Smooth muscle cell (in vitro differentiated cells): ENCODE measurements at regions not wholly inside any gene's neighbourhood (a gene's known extent, or its start where the extent isn't known, plus 50 kb on each side); places are given as distances from the start of the nearest gene placed in this dataset.

Experiments used
- DNase-seq: peaks from one replicate; lab custom pipeline; 2025; ENCODE audit not compliant: unreplicated experiment; lab: John Stamatoyannopoulos, UW
- H2AFZ ChIP-seq: fragments of 200-600 bp; sonication (generic); 2 replicates; pipeline ENCODE4 v1.6.0; 2016; ENCODE audit warnings: antibody characterized with exemption, low read depth, mild to moderate bottlenecking
- H3F3A ChIP-seq: fragments of 200-600 bp; sonication (generic); 2 replicates; pipeline ENCODE4 v1.6.0; 2017; ENCODE audit warnings: antibody characterized with exemption, low read depth
- H3K27ac ChIP-seq: fragments of 200-600 bp; sonication (generic); 2 replicates; pipeline ENCODE4 v1.5.1; 2016; ENCODE audit warnings: low read depth, mild to moderate bottlenecking
- H3K27me3 ChIP-seq: fragments of 200-600 bp; sonication (generic); 2 replicates; pipeline ENCODE4 v1.6.1; 2016; ENCODE audit warnings: low read depth, mild to moderate bottlenecking
- H3K36me3 ChIP-seq: fragments of 200-600 bp; sonication (generic); 2 replicates; pipeline ENCODE4 v1.5.1; 2016; ENCODE audit warnings: low read depth
- H3K4me1 ChIP-seq: fragments of 200-600 bp; sonication (generic); 2 replicates; pipeline ENCODE4 v1.5.1; 2016; ENCODE audit warnings: low read depth
- H3K4me2 ChIP-seq: fragments of 200-600 bp; sonication (generic); 2 replicates; pipeline ENCODE4 v1.6.0; 2016; ENCODE audit warnings: mild to moderate bottlenecking
- H3K4me3 ChIP-seq: fragments of 200-600 bp; sonication (generic); 2 replicates; pipeline ENCODE4 v1.5.1; 2016; ENCODE audit warnings: mild to moderate bottlenecking
- H3K79me2 ChIP-seq: fragments of 200-600 bp; sonication (generic); 2 replicates; pipeline ENCODE4 v1.6.0; 2016; ENCODE audit warnings: low read depth, mild to moderate bottlenecking
- H3K9ac ChIP-seq: fragments of 200-600 bp; sonication (generic); 2 replicates; pipeline ENCODE4 v1.6.0; 2016; ENCODE audit warnings: low read depth
- H3K9me3 ChIP-seq: fragments of 200-600 bp; sonication (generic); replicated peaks from 2 replicates; pipeline ENCODE4 v1.5.1; 2016; ENCODE audit warnings: low read depth
- H4K20me1 ChIP-seq: fragments of 200-600 bp; sonication (generic); 2 replicates; pipeline ENCODE4 v1.6.0; 2016; ENCODE audit warnings: low read depth
- WGBS: methylation state at CpG from one replicate; pipeline ENCODE4 v1.1.7; 2016; ENCODE audit warnings: low lambda C conversion rate; 5-methylcytosine and 5-hydroxymethylcytosine counted together
- TF ChIP-seq, protein P1 (sequence below): fragments of 200-600 bp; sonication (generic); IDR thresholded peaks from 2 replicates; pipeline ENCODE4 v1.5.1; 2017; ENCODE audit warnings: borderline replicate concordance, mild to moderate bottlenecking, antibody characterized with exemption; ENCODE audit not compliant: insufficient read depth, poor library complexity, severe bottlenecking

DNA sequence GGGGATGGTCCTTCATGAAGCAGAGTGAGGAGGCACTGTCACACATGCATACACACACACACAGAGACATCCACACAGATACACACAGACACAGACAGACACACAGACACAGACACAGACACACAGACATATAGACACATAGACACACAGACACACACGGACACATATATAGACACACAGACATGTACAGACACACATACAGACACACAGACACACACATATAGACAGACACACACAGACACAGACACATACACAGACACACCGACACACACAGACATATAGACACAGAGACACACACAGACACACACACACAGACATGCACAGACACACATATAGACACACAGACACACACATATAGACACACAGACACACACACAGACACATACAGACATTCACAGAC is 173.9 kb downstream of the URI1 start:
- Histone ChIP-seq H2AFZ (no peak overlapping the region), H3K27me3 (no peaks in the 10 kb centered on the region), H3K4me2 (no peak overlapping the region), H3K27ac (no peak overlapping the region), H3K9ac (no peak overlapping the region), H3K36me3 (no peaks in the 10 kb centered on the region), H3F3A (no peaks in the 10 kb centered on the region), H3K79me2 (no peaks in the 10 kb centered on the region), H3K9me3 (no peaks in the 10 kb centered on the region), H3K4me3 (no peak overlapping the region), H3K4me1 (no peaks in the 10 kb centered on the region), H4K20me1 (no peaks in the 10 kb centered on the region)
- TF ChIP-seq, protein P1, sequence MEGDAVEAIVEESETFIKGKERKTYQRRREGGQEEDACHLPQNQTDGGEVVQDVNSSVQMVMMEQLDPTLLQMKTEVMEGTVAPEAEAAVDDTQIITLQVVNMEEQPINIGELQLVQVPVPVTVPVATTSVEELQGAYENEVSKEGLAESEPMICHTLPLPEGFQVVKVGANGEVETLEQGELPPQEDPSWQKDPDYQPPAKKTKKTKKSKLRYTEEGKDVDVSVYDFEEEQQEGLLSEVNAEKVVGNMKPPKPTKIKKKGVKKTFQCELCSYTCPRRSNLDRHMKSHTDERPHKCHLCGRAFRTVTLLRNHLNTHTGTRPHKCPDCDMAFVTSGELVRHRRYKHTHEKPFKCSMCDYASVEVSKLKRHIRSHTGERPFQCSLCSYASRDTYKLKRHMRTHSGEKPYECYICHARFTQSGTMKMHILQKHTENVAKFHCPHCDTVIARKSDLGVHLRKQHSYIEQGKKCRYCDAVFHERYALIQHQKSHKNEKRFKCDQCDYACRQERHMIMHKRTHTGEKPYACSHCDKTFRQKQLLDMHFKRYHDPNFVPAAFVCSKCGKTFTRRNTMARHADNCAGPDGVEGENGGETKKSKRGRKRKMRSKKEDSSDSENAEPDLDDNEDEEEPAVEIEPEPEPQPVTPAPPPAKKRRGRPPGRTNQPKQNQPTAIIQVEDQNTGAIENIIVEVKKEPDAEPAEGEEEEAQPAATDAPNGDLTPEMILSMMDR, result no peak
- WGBS, result 96% methylated on average over 2 of the region's 2 CpGs
- DNase-seq, result no peak

DNA sequence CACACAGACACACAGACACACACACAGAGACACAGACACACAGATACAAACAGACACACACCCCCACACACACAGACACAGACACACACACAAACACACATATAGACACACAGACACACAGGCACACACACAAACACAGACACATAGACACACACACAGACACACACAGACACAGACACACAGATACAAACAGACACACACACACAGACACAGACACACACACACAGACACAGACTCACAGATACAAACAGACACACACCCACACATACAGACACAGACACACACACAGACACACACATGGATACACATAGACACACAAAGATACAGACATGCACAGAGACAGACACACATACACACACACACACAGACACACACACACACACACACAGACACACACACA is 174.5 kb downstream of the URI1 start:
- Histone ChIP-seq H3K27me3 (no peaks in the 10 kb centered on the region), H3K9me3 (no peaks in the 10 kb centered on the region), H3K79me2 (no peaks in the 10 kb centered on the region), H2AFZ (no peak overlapping the region), H4K20me1 (no peaks in the 10 kb centered on the region), H3K36me3 (no peaks in the 10 kb centered on the region), H3K9ac (no peak overlapping the region), H3K4me2 (no peak overlapping the region), H3K4me3 (no peak overlapping the region), H3K27ac (no peak overlapping the region), H3K4me1 (no peaks in the 10 kb centered on the region), H3F3A (no peaks in the 10 kb centered on the region)
- DNase-seq, result no peak
- TF ChIP-seq, protein P1, result no peak

GRCh38 chr19:30116984-30117555 is 175.0 kb downstream of the URI1 start:
- Histone ChIP-seq H3K27me3 (no peaks in the 10 kb centered on the region), H3K36me3 (no peaks in the 10 kb centered on the region), H3F3A (no peaks in the 10 kb centered on the region), H2AFZ (no peak overlapping the region), H4K20me1 (no peaks in the 10 kb centered on the region), H3K79me2 (no peaks in the 10 kb centered on the region), H3K9ac (no peak overlapping the region), H3K9me3 (no peaks in the 10 kb centered on the region), H3K4me2 (no peak overlapping the region), H3K4me1 (no peaks in the 10 kb centered on the region), H3K27ac (no peak overlapping the region), H3K4me3 (no peak overlapping the region)
- 81% methylated on average over 16 of the region's 16 CpGs for WGBS
- TF ChIP-seq, protein P1, result no peak
- no peak for DNase-seq

GRCh38 chr19:30117636-30118145 is 175.7 kb downstream of the URI1 start:
- Histone ChIP-seq H3F3A (no peaks in the 10 kb centered on the region), H3K27ac (no peak overlapping the region), H3K4me3 (no peak overlapping the region), H2AFZ (no peak overlapping the region), H3K9me3 (no peaks in the 10 kb centered on the region), H3K27me3 (no peaks in the 10 kb centered on the region), H3K36me3 (no peaks in the 10 kb centered on the region), H3K4me1 (no peaks in the 10 kb centered on the region), H3K9ac (no peak overlapping the region), H3K4me2 (no peak overlapping the region), H3K79me2 (no peaks in the 10 kb centered on the region), H4K20me1 (no peaks in the 10 kb centered on the region)
- TF ChIP-seq, protein P1, result no peak
- DNase-seq, result no peak
- 92% methylated on average over 12 of the region's 12 CpGs for WGBS
